HK-2 (cell line): ENCODE measurements at regions not wholly inside any gene's neighbourhood (a gene's known extent, or its start where the extent isn't known, plus 50 kb on each side); places are given as distances from the start of the nearest gene placed in this dataset.

Experiments used
- DNase-seq: peaks from one replicate; pipeline ENCODE4 v3.0.0-alpha.2; 2018; ENCODE audit not compliant: unreplicated experiment

GRCh38 chr13:22229916-22230315 lies 559.0 kb downstream of the FGF9 start:
- DNase-seq, result no peak

- no peak for DNase-seq
These were observed 561.3 kb downstream of the FGF9 start for GRCh38 chr13:22232186-22232585.

GRCh38 chr13:22235285-22235949 lies 564.5 kb downstream of the FGF9 start:
- DNase-seq, result no peak

GRCh38 chr13:22235950-22236290 lies 565.0 kb downstream of the FGF9 start:
- no peak for DNase-seq

GRCh38 chr13:22238269-22238668 lies 567.4 kb downstream of the FGF9 start:
- DNase-seq, result no peak

- DNase-seq, result no peak
These were observed 569.8 kb downstream of the FGF9 start for GRCh38 chr13:22240716-22241115.

- DNase-seq, result no peak
These were observed 572.7 kb downstream of the FGF9 start for GRCh38 chr13:22243469-22244163.

GRCh38 chr13:22252281-22252830 lies 581.5 kb downstream of the FGF9 start:
- DNase-seq, result no peak

- DNase-seq, result no peak
These were observed 582.2 kb downstream of the FGF9 start for GRCh38 chr13:22253107-22253506.

GRCh38 chr13:22256111-22256639 lies 585.3 kb downstream of the FGF9 start:
- DNase-seq, result no peak

GRCh38 chr13:22262001-22262885 lies 591.4 kb downstream of the FGF9 start:
- no peak for DNase-seq

GRCh38 chr13:22263185-22263584 lies 592.3 kb downstream of the FGF9 start:
- no peak for DNase-seq

GRCh38 chr13:22265563-22265962 lies 594.7 kb downstream of the FGF9 start:
- DNase-seq, result no peak

GRCh38 chr13:22270881-22271280 lies 600.0 kb downstream of the FGF9 start:
- no peak for DNase-seq

- no peak for DNase-seq
These were observed 601.0 kb downstream of the FGF9 start for GRCh38 chr13:22271903-22272302.

GRCh38 chr13:22275393-22275792 lies 604.5 kb downstream of the FGF9 start:
- no peak for DNase-seq

- no peak for DNase-seq
These were observed 605.7 kb downstream of the FGF9 start for GRCh38 chr13:22276616-22277015.

GRCh38 chr13:22278336-22278929 lies 607.6 kb downstream of the FGF9 start:
- no peak for DNase-seq

GRCh38 chr13:22285867-22286266 lies 615.0 kb downstream of the FGF9 start:
- DNase-seq, result no peak

GRCh38 chr13:22286338-22286737 lies 615.5 kb downstream of the FGF9 start:
- no peak for DNase-seq

GRCh38 chr13:22287343-22287920 lies 616.6 kb downstream of the FGF9 start:
- no peak for DNase-seq
